ENCODE measurements at regions not wholly inside any gene's neighbourhood (a gene's known extent, or its start where the extent isn't known, plus 50 kb on each side); places are given as distances from the start of the nearest gene placed in this dataset.

DNA sequence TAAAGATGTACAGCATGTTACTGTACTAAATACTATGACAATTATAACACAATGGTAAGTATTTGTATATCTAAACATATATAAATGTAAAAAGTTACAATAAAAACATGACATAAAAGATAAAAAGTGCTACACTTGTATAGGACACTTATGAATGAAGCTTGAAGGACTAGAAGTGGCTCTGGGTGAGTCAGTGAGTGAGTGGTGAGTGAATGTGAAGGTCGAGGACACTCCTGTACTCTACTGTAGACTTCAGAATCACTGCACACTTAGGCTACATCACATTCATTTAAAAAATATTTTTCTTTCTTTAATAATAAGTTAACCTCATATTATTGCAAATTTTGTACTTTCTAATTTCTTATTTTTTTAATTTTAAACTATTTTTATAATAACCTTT is 1476.7 kb upstream of the CDH8 start:
- H3K9me3 ChIP-seq, result no peaks in the 10 kb centered on the region
- no peak for TF ChIP-seq POLR2A (IDR thresholded peaks at IDR 0.05)
- TF ChIP-seq POLR2AphosphoS5 (IDR thresholded peaks at IDR 0.05), result no peak
- TF ChIP-seq CTCF (IDR thresholded peaks at IDR 0.05), result no peak
- intact Hi-C loops (cut with DNase I), result no loop called here
- H3K4me3 ChIP-seq, result no peak overlapping the region
- no peak overlapping the region for H3K27ac ChIP-seq
- H3K27me3 ChIP-seq (replicated peaks; ENCODE audit: insufficient read depth), result no peaks in the 10 kb centered on the region
- no peaks in the 10 kb centered on the region for H3K36me3 ChIP-seq
- H3K4me1 ChIP-seq (replicated peaks), result no peaks in the 10 kb centered on the region
- DNase-seq (ENCODE audit: low spot score), result no peak
- 86% methylated on average over 1 of the region's 1 CpG for WGBS

GRCh38 chr16:63497408-63497807 is 1461.2 kb upstream of the CDH8 start:
- intact Hi-C loops (cut with DNase I), result no loop called here
- WGBS, result 79% methylated on average over 2 of the region's 2 CpGs
- Histone ChIP-seq H3K4me1 (replicated peaks) (no peaks in the 10 kb centered on the region), H3K27me3 (replicated peaks; ENCODE audit: insufficient read depth) (no peaks in the 10 kb centered on the region), H3K9me3 (no peaks in the 10 kb centered on the region), H3K27ac (no peak overlapping the region), H3K36me3 (no peaks in the 10 kb centered on the region), H3K4me3 (no peak overlapping the region)
- no peak for TF ChIP-seq CTCF (IDR thresholded peaks at IDR 0.05)
- TF ChIP-seq POLR2A (IDR thresholded peaks at IDR 0.05), result no peak
- TF ChIP-seq POLR2AphosphoS5 (IDR thresholded peaks at IDR 0.05), result no peak
- DNase-seq (ENCODE audit: low spot score), result no peak

- Histone ChIP-seq H3K36me3 (no peaks in the 10 kb centered on the region), H3K27me3 (replicated peaks; ENCODE audit: insufficient read depth) (no peaks in the 10 kb centered on the region), H3K4me3 (no peak overlapping the region), H3K4me1 (replicated peaks) (no peaks in the 10 kb centered on the region), H3K9me3 (no peaks in the 10 kb centered on the region), H3K27ac (no peak overlapping the region)
- no peak for DNase-seq (ENCODE audit: low spot score)
- WGBS, result 40% methylated on average over 1 of the region's 1 CpG
- TF ChIP-seq POLR2AphosphoS5 (IDR thresholded peaks at IDR 0.05) (no peak), POLR2A (IDR thresholded peaks at IDR 0.05) (no peak), CTCF (IDR thresholded peaks at IDR 0.05) (no peak)
- intact Hi-C loops (cut with DNase I), result no loop called here
Measured at GRCh38 chr16:63496282-63496681, 1460.0 kb upstream of the CDH8 start.

DNA sequence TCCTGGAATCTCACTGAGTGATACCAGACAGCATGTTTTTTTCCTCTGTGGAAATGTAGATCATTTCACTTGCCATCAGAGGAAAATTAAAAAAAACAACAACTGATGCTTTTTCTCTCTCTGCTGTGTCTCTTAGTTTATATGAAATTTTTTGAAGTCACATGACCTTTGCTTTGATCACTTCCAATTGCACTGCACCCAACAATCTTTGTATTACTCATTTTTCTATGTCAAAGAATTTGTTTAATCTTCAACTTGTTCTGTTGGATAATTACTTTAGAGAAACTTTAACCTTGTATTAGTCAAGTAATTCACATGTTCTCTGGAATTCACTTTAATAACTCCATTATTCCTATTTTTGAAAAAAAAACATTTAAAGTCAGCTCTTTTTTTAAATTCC is 1452.7 kb upstream of the CDH8 start:
- Histone ChIP-seq H3K27me3 (replicated peaks; ENCODE audit: insufficient read depth) (no peaks in the 10 kb centered on the region), H3K4me1 (replicated peaks) (no peaks in the 10 kb centered on the region), H3K36me3 (no peaks in the 10 kb centered on the region), H3K27ac (no peak overlapping the region), H3K9me3 (no peaks in the 10 kb centered on the region), H3K4me3 (no peak overlapping the region)
- no peak for TF ChIP-seq CTCF (IDR thresholded peaks at IDR 0.05)
- no peak for TF ChIP-seq POLR2AphosphoS5 (IDR thresholded peaks at IDR 0.05)
- no peak for TF ChIP-seq POLR2A (IDR thresholded peaks at IDR 0.05)
- intact Hi-C loops (cut with DNase I), result no loop called here
- DNase-seq (ENCODE audit: low spot score), result no peak

GRCh38 chr16:63481060-63481459 is 1444.8 kb upstream of the CDH8 start:
- no peaks in the 10 kb centered on the region for H3K36me3 ChIP-seq
- H3K9me3 ChIP-seq, result no peaks in the 10 kb centered on the region
- DNase-seq (ENCODE audit: low spot score), result no peak
- no peaks in the 10 kb centered on the region for H3K4me1 ChIP-seq (replicated peaks)
- H3K4me3 ChIP-seq, result no peak overlapping the region
- intact Hi-C loops (cut with DNase I), result no loop called here
- TF ChIP-seq POLR2A (IDR thresholded peaks at IDR 0.05) (no peak), POLR2AphosphoS5 (IDR thresholded peaks at IDR 0.05) (no peak), CTCF (IDR thresholded peaks at IDR 0.05) (no peak)
- no peaks in the 10 kb centered on the region for H3K27me3 ChIP-seq (replicated peaks; ENCODE audit: insufficient read depth)
- H3K27ac ChIP-seq, result no peak overlapping the region

Measured in prostate gland (tissue), 2 donors.